ENCODE measurements at regions not wholly inside any gene's neighbourhood (a gene's known extent, or its start where the extent isn't known, plus 50 kb on each side); places are given as distances from the start of the nearest gene placed in this dataset.

DNA sequence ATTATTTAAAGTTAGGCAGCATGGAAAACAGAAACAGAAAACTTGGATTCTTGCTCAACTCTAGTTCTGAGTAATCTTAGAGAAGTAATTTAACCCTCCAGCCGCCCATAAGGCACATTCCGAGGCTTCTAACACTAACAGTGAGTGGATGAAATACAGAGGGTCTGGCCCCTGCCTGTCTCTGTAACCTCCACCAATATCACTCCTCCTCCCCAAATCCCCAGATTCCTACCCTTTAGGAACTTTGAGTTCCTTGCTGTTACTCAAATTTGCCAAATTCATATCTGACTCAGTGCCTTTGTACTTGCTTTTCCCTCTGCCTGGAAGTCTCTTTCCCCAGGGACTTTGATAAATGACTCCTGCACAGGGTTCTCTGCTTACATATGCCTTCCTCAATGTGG, 112.5 kb upstream of the TGFBR2 start:
- peak in 1 of 5 donors; percentile 54 for DNase-seq
- Histone ChIP-seq H3K27ac (no peak overlapping the region), H3K36me3 (no peaks in the 10 kb centered on the region), H3K4me3 (no peak overlapping the region), H3K9me3 (no peaks in the 10 kb centered on the region), H3K4me1 (ENCODE audit: insufficient read depth) (no peaks in the 10 kb centered on the region), H3K27me3 (no peaks in the 10 kb centered on the region)
- WGBS, 3 donors = 39 to 76% (median 54%) methylated on average over 2 of the region's 2 CpGs
- TF ChIP-seq POLR2A (IDR thresholded peaks at IDR 0.05) (no peak), EP300 (IDR thresholded peaks at IDR 0.05) (peak; percentile 42), CTCF (IDR thresholded peaks at IDR 0.05) (no peak)
- intact Hi-C loops (cut with DNase I) = no loop called here

DNA sequence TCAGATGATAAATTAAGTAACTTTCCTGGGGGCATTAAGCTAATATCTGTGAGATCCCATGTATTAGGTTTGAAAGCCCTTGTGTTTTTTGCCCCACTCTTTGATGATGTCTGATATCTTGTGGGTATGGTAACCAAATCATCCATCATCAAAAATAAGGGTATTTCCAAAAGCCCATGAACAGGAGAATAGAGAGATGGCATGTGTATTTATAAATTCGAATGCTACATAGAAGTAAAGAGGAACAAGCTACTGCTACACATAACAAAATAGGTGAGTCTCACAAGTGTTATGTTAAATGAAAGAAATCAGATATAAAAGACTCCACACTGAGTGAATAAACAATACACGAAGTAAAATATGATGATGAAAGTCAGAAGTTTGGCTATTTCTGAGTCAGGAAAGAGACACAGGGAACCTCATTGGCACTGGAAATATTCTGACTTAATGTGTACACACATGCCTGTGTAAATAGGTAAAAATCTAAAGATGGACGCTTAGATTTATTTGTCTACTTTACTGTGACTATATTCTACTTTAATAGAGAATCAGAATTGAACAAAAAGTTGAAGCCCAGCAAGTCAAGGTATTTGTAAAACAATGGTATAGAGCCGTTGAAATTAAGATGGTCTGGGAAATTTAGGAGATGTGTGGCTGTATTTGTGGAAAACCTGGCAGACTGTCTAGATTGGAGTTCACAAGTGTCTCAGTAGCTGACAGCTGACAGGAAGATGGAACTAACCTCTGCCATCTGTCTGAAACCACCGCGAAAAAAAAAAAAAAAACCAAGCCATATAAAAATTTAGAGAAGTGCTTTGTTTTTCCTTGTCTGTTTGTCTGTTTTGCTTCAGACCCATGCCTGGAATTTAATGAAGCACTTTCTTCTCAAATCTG, 111.0 kb upstream of the TGFBR2 start:
- H3K27me3 ChIP-seq = no peaks in the 10 kb centered on the region
- TF ChIP-seq EP300 (IDR thresholded peaks at IDR 0.05) = no peak
- TF ChIP-seq CTCF (IDR thresholded peaks at IDR 0.05) = no peak
- TF ChIP-seq POLR2A (IDR thresholded peaks at IDR 0.05) = no peak
- WGBS, 3 donors = 41 to 62% (median 57%) methylated on average over 6 of the region's 6 CpGs
- H3K4me1 ChIP-seq (ENCODE audit: insufficient read depth) = no peaks in the 10 kb centered on the region
- DNase-seq = no peak
- intact Hi-C loops (cut with DNase I) = no loop called here
- no peak overlapping the region for H3K4me3 ChIP-seq
- no peaks in the 10 kb centered on the region for H3K9me3 ChIP-seq
- H3K27ac ChIP-seq = no peak overlapping the region
- no peaks in the 10 kb centered on the region for H3K36me3 ChIP-seq

DNA sequence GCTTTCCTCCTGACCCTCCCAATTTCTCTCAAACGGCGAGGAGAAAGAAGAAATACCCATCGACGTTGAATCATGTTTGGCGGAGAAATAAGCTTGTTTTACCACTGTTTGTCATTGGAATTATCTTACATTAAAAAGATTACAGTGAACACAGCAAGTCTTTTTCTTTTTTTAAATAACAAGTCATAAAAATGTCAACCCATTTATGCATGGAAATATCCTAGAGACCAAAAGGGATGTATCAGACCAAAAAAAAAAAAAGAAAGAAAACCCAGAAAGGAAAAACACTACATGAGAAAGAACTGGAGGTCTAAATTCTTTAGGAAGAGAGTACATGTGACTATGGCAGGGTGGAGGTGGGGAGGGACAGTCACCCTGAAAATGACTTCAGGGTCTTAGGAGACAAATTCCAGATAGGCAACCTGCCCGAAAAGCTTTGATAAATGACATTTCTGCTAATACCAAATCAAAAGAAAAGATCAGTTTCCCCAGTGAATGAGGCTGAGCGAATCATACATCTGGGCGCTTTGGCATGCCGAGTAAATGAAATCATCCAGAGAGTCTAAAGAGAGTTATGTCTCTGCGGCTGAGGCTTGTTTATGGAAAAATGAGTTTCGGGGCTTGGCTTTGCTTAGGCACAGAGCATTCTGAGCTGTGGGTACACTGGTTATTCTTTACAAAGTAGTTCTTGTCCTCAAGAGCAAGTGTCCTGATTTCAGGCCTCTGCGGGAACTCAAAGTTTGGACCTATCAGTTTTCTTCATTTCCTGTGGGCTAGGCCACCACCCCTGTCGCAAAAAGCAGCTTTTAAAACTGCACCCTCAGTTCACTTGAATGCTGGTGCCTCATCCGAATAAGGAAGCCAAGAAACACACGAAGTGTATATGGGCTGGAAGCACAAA, 110.1 kb upstream of the TGFBR2 start:
- Histone ChIP-seq H3K4me1 (ENCODE audit: insufficient read depth) (no peaks in the 10 kb centered on the region), H3K9me3 (no peaks in the 10 kb centered on the region), H3K27ac (peak overlapping the region in 1 of 2 donors; percentile 18), H3K4me3 (no peak overlapping the region), H3K27me3 (no peaks in the 10 kb centered on the region), H3K36me3 (no peaks in the 10 kb centered on the region)
- intact Hi-C loops (cut with DNase I) = no loop called here
- TF ChIP-seq EP300 (IDR thresholded peaks at IDR 0.05) = no peak
- no peak for TF ChIP-seq CTCF (IDR thresholded peaks at IDR 0.05)
- no peak for TF ChIP-seq POLR2A (IDR thresholded peaks at IDR 0.05)
- WGBS, 3 donors = 44 to 69% (median 63%) methylated on average over 15 of the region's 15 CpGs
- DNase-seq = peak in 1 of 5 donors; percentile 41

DNA sequence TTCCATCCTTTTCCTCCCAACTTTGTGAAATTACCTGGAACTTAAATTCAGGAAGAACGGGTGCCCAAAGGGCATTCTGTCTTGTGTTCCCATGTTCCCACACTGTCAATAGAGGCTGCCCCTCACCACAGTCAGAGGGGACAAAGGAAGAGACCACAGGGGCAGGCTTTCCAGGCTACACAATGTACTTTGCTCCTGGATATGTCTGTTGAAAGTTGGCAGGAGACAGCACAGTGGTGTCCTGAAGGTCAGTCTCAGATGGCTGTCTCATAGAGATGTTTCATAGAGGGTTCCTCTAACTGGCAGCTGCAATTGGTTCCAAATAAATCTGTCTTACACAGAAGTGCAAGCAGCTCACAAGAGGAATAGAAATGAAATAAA, 107.8 kb upstream of the TGFBR2 start:
- WGBS, 3 donors = 92 to 96% (median 93%) methylated on average over 1 of the region's 1 CpG
- Histone ChIP-seq H3K4me1 (ENCODE audit: insufficient read depth) (no peaks in the 10 kb centered on the region), H3K27me3 (no peaks in the 10 kb centered on the region), H3K36me3 (no peaks in the 10 kb centered on the region), H3K4me3 (no peak overlapping the region), H3K9me3 (no peaks in the 10 kb centered on the region), H3K27ac (no peak overlapping the region)
- DNase-seq = no peak
- TF ChIP-seq CTCF (IDR thresholded peaks at IDR 0.05) (no peak), EP300 (IDR thresholded peaks at IDR 0.05) (no peak), POLR2A (IDR thresholded peaks at IDR 0.05) (no peak)
- intact Hi-C loops (cut with DNase I) = no loop called here
